Heart left ventricle (tissue), 13 donors: ENCODE measurements at regions not wholly inside any gene's neighbourhood (a gene's known extent, or its start where the extent isn't known, plus 50 kb on each side); places are given as distances from the start of the nearest gene placed in this dataset.
"Not testable (repeated sequence)": the region's sequence is repeated elsewhere in the genome, so short reads cannot be mapped to it uniquely, and the experiment has no call there.

Source experiments
- CTCF ChIP-seq, 12 donors: fragments of 200-600 bp; sonication (generic) in 4 of 12; IDR thresholded peaks; one replicate each; pipeline versions ENCODE4 v1.5.0 to v1.8.0; 2018 to 2022; ENCODE audit warnings: antibody characterized with exemption in 12 of 12, mild to moderate bottlenecking in 5 of 12
- POLR2A ChIP-seq, 2 donors: fragments of 450-650 bp; IDR thresholded peaks; one replicate each; pipeline ENCODE4 v1.6.1; 2017; ENCODE audit warnings: antibody characterized with exemption in 2 of 2, mild to moderate bottlenecking in 2 of 2, moderate library complexity in 2 of 2
- donor health status: ischemic (EF 13 %, LVEDD 7.1; RV severe dilation, severe dysfunction).
- donor health status: DM: no; HTN: yes; CAD: no.
- donor health status: DM: no; HTN: no; CAD: no.
- donor health status: ischemic (EF 25% LVEDD 6.9; RV normal size, moderate dysfunction).
- donor health status: ischemic (EF 25% LVEDD 5.7; RV mildly dilated, moderate dysfunction).
- donor health status: ischemic (EF 35%, LVEDD 5.7; RV mildly dilated, moderate dysfunction).
- donor health status: nonischemic (EF 11% LVEDD 7.7; RV severe dilation, severe dysfunction).
- donor health status: DM: yes; HTN: yes; CAD: no.
- donor health status: PGD.
- donor health status: ischemic (EF 29% LVEDD 5.4; RV normal size, mild dysfunction).
- donor health status: nonischemic (EF 23%, LVEDD 6.1; RV moderate dilation, normal function).

GRCh38 chr10:65100881-65101280, 1579.7 kb downstream of the REEP3 start:
- not testable (repeated sequence) for TF ChIP-seq CTCF, POLR2A (IDR thresholded peaks at IDR 0.05)
